HCT116 (cell line): ENCODE measurements at regions not wholly inside any gene's neighbourhood (a gene's known extent, or its start where the extent isn't known, plus 50 kb on each side); places are given as distances from the start of the nearest gene placed in this dataset.

Experiments used
- ATAC-seq: fragments of 200-7000 bp; cut with Tn5 transposase; 2 replicates; pipeline ENCODE4 v1.9.1; 2020; ENCODE audit warnings: mild to moderate bottlenecking, moderate library complexity
- BruUV-seq: library from RNA; stranded (reverse); fragments of 400-500 nt; replicated peaks from 2 replicates; lab custom pipeline; 2021; lab: Mats Ljungman, UMichigan
- CTCF ChIA-PET: fragments of 300-600 bp; sonication (Branson Sonifier 250); formaldehyde crosslinking; loops from one replicate; lab custom pipeline; 2021; ENCODE audit warnings: antibody characterized with exemption; lab: Charles Lee
- POLR2A ChIA-PET: fragments of 300-600, 350-600 bp; sonication (Branson Sonifier 250); formaldehyde crosslinking; loops from one replicate; lab custom pipeline; 2021; ENCODE audit warnings: antibody characterized with exemption; lab: Charles Lee
- RAD21 ChIA-PET, 2 experiments: fragments of 300-600 bp; sonication (Branson Sonifier 250); formaldehyde crosslinking; loops; one replicate each; lab custom pipeline; 2023; ENCODE audit warnings: low total read pairs in 2 of 2; ENCODE audit not compliant: uncharacterized antibody in 2 of 2, unreplicated experiment in 2 of 2, low non-redundant PET in 1 of 2; lab: Charles Lee
- DNase-seq: peaks from one replicate; pipeline ENCODE4 v3.0.0-alpha.2; 2010; ENCODE audit warnings: low read depth, low spot score
- H2AFZ ChIP-seq: fragments of 200-600 bp; shearing (Covaris generic), sonication (generic); 2 replicates; pipeline ENCODE4 v1.6.1; 2017; ENCODE audit warnings: low read depth, mixed run types, mixed read lengths, antibody characterized with exemption, low read length; ENCODE audit not compliant: poor library complexity, severe bottlenecking
- H3K27ac ChIP-seq: 2 replicates; pipeline ENCODE4 v1.5.1; 2012; ENCODE audit warnings: low read depth, low read length
- H3K27me3 ChIP-seq: fragments of 200-600 bp; sonication (generic); 2 replicates; pipeline ENCODE4 v1.6.1; 2016; ENCODE audit warnings: mixed run types, low read length, mixed read lengths; ENCODE audit not compliant: insufficient read depth
- H3K36me3 ChIP-seq, 2 experiments: fragments of 200-500 bp in 1 of 2; fragments of 200-600 bp in 1 of 2; sonication (Bioruptor generic) in 1 of 2; sonication (generic) in 1 of 2; 2 replicates each; pipeline versions ENCODE4 v1.5.1 to v1.6.1; 2014 to 2016; ENCODE audit warnings: low read length in 2 of 2, inconsistent platforms in 1 of 2, mixed read lengths in 1 of 2, mixed run types in 1 of 2; ENCODE audit not compliant: insufficient read depth in 2 of 2, control insufficient read depth in 1 of 2
- H3K4me1 ChIP-seq, 2 experiments: fragments of 200-600 bp in 1 of 2; sonication (generic) in 1 of 2; 2 replicates each; pipeline versions ENCODE4 v1.5.1 to v1.6.1; 2012 to 2017; ENCODE audit warnings: low read length in 2 of 2, inconsistent platforms in 1 of 2, mild to moderate bottlenecking in 1 of 2, mixed read lengths in 1 of 2, mixed run types in 1 of 2, moderate library complexity in 1 of 2; ENCODE audit not compliant: insufficient read depth in 2 of 2, control insufficient read depth in 1 of 2
- H3K4me2 ChIP-seq: fragments of 200-600 bp; sonication (generic); 2 replicates; pipeline ENCODE4 v1.6.1; 2017; ENCODE audit warnings: mixed run types, low read length, mixed read lengths
- H3K4me3 ChIP-seq, 2 experiments: fragments of 200-600 bp in 1 of 2; sonication (generic) in 1 of 2; replicated peaks in 1 of 2; 2 replicates each; pipeline ENCODE4 v1.5.1; 2011 to 2016; ENCODE audit warnings: low read length in 2 of 2, control low read depth in 1 of 2, low read depth in 1 of 2, mild to moderate bottlenecking in 1 of 2, mixed read lengths in 1 of 2, mixed run types in 1 of 2
- H3K79me2 ChIP-seq: fragments of 200-600 bp; sonication (generic); 2 replicates; pipeline ENCODE4 v1.6.1; 2017; ENCODE audit warnings: mild to moderate bottlenecking, mixed run types, low read length, moderate library complexity, mixed read lengths; ENCODE audit not compliant: insufficient read depth
- H3K9ac ChIP-seq: fragments of 200-600 bp; sonication (generic); 2 replicates; pipeline ENCODE4 v1.6.1; 2016; ENCODE audit warnings: low read length, mixed read lengths
- H3K9me2 ChIP-seq: fragments of 200-600 bp; sonication (generic), shearing (Covaris generic); 2 replicates; pipeline ENCODE4 v1.6.1; 2017; ENCODE audit warnings: mixed run types, mild to moderate bottlenecking, moderate library complexity; ENCODE audit not compliant: insufficient read depth
- H3K9me3 ChIP-seq, 2 experiments: fragments of 200-500 bp in 1 of 2; fragments of 200-600 bp in 1 of 2; sonication (Bioruptor generic) in 1 of 2; sonication (generic) in 1 of 2; 2 replicates each; pipeline ENCODE4 v1.6.1; 2014 to 2017; ENCODE audit warnings: low read length in 2 of 2, mixed read lengths in 2 of 2, inconsistent platforms in 1 of 2, low read depth in 1 of 2, mild to moderate bottlenecking in 1 of 2, mixed run types in 1 of 2, moderate library complexity in 1 of 2; ENCODE audit not compliant: control insufficient read depth in 1 of 2, insufficient read depth in 1 of 2
- H4K20me1 ChIP-seq: fragments of 200-600 bp; sonication (generic), shearing (Covaris generic); 2 replicates; pipeline ENCODE4 v1.6.1; 2017; ENCODE audit warnings: mixed run types, mild to moderate bottlenecking, moderate library complexity; ENCODE audit not compliant: insufficient read depth
- ELF1 ChIP-seq: IDR thresholded peaks from 2 replicates; pipeline ENCODE4 v1.6.1; 2012; ENCODE audit warnings: low read depth, borderline replicate concordance
- EZH2 ChIP-seq: fragments of 200-600 bp; sonication (generic); IDR thresholded peaks from 2 replicates; pipeline ENCODE4 v1.6.1; 2017; ENCODE audit warnings: antibody characterized with exemption, mixed run types
- EZH2phosphoT487 ChIP-seq: fragments of 200-600 bp; IDR thresholded peaks from 2 replicates; pipeline ENCODE4 v1.6.1; 2018; ENCODE audit warnings: antibody characterized with exemption, borderline replicate concordance
- FOSL1 ChIP-seq: IDR thresholded peaks from 2 replicates; pipeline ENCODE4 v1.6.1; 2012; ENCODE audit warnings: low read depth
- POLR2A ChIP-seq: IDR thresholded peaks from 2 replicates; pipeline ENCODE4 v1.7.0; 2011; ENCODE audit warnings: borderline replicate concordance; ENCODE audit not compliant: insufficient read depth, insufficient read length; ENCODE audit errors: extremely low read depth
- SP1 ChIP-seq: IDR thresholded peaks from 2 replicates; pipeline ENCODE4 v1.6.1; 2012; ENCODE audit warnings: low read depth
- YY1 ChIP-seq: IDR thresholded peaks from 2 replicates; pipeline ENCODE4 v1.6.1; 2011; ENCODE audit warnings: low read length, low read depth, moderate library complexity, mild to moderate bottlenecking; ENCODE audit not compliant: insufficient replicate concordance; ENCODE audit errors: extremely low read depth
- ZFX ChIP-seq: fragments of 450-650 bp; IDR thresholded peaks from 2 replicates; pipeline ENCODE4 v1.6.1; 2017
- intact Hi-C: fragments of 100-400 bp; cut with micrococcal nuclease; formaldehyde crosslinking; loops from 2 replicates; pipeline ENCODE4 v1.10.0; 2022
- TF ChIP-seq, protein P1 (sequence below): IDR thresholded peaks from 2 replicates; pipeline ENCODE4 v1.6.1; 2011; ENCODE audit warnings: mild to moderate bottlenecking, low read length, moderate library complexity; ENCODE audit not compliant: insufficient replicate concordance; ENCODE audit errors: extremely low read depth
- TF ChIP-seq, protein P2 (sequence below): IDR thresholded peaks from 2 replicates; pipeline ENCODE4 v1.6.1; 2012; ENCODE audit warnings: low read depth

DNA sequence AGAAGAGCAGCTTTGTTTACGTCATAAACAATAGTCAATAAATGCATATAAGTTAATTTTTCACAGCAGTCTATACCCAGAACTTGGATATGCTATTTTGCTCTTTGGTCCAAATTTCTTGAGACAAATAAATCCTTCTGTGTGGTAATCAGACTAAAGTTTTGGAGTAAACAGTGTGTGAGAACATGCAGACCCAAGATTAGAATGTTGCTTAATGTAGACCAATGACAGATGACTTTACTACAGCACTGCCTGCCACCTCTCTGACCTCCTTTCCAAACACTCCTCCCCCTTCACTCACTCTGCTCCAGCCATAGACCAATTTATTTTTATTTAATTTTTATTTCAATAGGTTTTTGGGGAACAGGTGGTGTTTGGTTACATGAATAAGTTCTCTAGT, 115.3 kb upstream of the TANK start:
- H3K9me3 ChIP-seq, result no peaks in the 10 kb centered on the region
- no peak for TF ChIP-seq YY1
- no peak for TF ChIP-seq ELF1
- TF ChIP-seq EZH2phosphoT487, result no peak
- no peak for TF ChIP-seq EZH2
- TF ChIP-seq, protein P1, sequence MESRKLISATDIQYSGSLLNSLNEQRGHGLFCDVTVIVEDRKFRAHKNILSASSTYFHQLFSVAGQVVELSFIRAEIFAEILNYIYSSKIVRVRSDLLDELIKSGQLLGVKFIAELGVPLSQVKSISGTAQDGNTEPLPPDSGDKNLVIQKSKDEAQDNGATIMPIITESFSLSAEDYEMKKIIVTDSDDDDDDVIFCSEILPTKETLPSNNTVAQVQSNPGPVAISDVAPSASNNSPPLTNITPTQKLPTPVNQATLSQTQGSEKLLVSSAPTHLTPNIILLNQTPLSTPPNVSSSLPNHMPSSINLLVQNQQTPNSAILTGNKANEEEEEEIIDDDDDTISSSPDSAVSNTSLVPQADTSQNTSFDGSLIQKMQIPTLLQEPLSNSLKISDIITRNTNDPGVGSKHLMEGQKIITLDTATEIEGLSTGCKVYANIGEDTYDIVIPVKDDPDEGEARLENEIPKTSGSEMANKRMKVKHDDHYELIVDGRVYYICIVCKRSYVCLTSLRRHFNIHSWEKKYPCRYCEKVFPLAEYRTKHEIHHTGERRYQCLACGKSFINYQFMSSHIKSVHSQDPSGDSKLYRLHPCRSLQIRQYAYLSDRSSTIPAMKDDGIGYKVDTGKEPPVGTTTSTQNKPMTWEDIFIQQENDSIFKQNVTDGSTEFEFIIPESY, result no peak
- no peak for TF ChIP-seq ZFX
- no peak for TF ChIP-seq POLR2A
- no peak for TF ChIP-seq FOSL1
- TF ChIP-seq, protein P2, sequence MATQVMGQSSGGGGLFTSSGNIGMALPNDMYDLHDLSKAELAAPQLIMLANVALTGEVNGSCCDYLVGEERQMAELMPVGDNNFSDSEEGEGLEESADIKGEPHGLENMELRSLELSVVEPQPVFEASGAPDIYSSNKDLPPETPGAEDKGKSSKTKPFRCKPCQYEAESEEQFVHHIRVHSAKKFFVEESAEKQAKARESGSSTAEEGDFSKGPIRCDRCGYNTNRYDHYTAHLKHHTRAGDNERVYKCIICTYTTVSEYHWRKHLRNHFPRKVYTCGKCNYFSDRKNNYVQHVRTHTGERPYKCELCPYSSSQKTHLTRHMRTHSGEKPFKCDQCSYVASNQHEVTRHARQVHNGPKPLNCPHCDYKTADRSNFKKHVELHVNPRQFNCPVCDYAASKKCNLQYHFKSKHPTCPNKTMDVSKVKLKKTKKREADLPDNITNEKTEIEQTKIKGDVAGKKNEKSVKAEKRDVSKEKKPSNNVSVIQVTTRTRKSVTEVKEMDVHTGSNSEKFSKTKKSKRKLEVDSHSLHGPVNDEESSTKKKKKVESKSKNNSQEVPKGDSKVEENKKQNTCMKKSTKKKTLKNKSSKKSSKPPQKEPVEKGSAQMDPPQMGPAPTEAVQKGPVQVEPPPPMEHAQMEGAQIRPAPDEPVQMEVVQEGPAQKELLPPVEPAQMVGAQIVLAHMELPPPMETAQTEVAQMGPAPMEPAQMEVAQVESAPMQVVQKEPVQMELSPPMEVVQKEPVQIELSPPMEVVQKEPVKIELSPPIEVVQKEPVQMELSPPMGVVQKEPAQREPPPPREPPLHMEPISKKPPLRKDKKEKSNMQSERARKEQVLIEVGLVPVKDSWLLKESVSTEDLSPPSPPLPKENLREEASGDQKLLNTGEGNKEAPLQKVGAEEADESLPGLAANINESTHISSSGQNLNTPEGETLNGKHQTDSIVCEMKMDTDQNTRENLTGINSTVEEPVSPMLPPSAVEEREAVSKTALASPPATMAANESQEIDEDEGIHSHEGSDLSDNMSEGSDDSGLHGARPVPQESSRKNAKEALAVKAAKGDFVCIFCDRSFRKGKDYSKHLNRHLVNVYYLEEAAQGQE, result no peak
- TF ChIP-seq SP1, result no peak
- ATAC-seq, result no peak
- no peak overlapping the region for H2AFZ ChIP-seq
- no peaks in the 10 kb centered on the region for H3K36me3 ChIP-seq
- BruUV-seq, result no TSS peak
- no peaks in the 10 kb centered on the region for H3K27me3 ChIP-seq
- H3K27ac ChIP-seq, result no peak overlapping the region
- no peaks in the 10 kb centered on the region for H3K9me2 ChIP-seq
- H3K79me2 ChIP-seq, result no peaks in the 10 kb centered on the region
- ChIA-PET RAD21 (no interaction called here), POLR2A (no interaction called here), CTCF (no interaction called here)
- no peak overlapping the region for H3K4me2 ChIP-seq
- H4K20me1 ChIP-seq, result no peaks in the 10 kb centered on the region
- DNase-seq, result no peak
- no peak overlapping the region for H3K4me3 ChIP-seq
- intact Hi-C loops, result no loop called here
- no peaks in the 10 kb centered on the region for H3K4me1 ChIP-seq
- no peak overlapping the region for H3K9ac ChIP-seq
